PFSK-1 (cell line): ENCODE measurements at regions not wholly inside any gene's neighbourhood (a gene's known extent, or its start where the extent isn't known, plus 50 kb on each side); places are given as distances from the start of the nearest gene placed in this dataset.

Experiments used
- POLR2AphosphoS5 ChIP-seq: IDR thresholded peaks from 2 replicates; pipeline ENCODE4 v1.6.1; 2012; ENCODE audit warnings: low read depth, mild to moderate bottlenecking, control low read depth, low read length, moderate library complexity
- REST ChIP-seq, 2 experiments: IDR thresholded peaks; 2 replicates each; pipeline versions ENCODE4 v1.6.1 to v1.8.0; 2011 to 2012; ENCODE audit warnings: low read depth in 2 of 2, low read length in 2 of 2, control low read depth in 1 of 2, inconsistent platforms in 1 of 2, mild to moderate bottlenecking in 1 of 2, moderate library complexity in 1 of 2; ENCODE audit not compliant: insufficient read depth in 1 of 2
- SIN3A ChIP-seq: IDR thresholded peaks from 2 replicates; pipeline ENCODE4 v1.6.1; 2012; ENCODE audit warnings: mild to moderate bottlenecking, low read length, moderate library complexity, borderline replicate concordance; ENCODE audit not compliant: insufficient read depth
- TAF1 ChIP-seq: IDR thresholded peaks from 2 replicates; pipeline ENCODE4 v1.6.1; 2012; ENCODE audit warnings: low read length, control low read depth, borderline replicate concordance; ENCODE audit not compliant: insufficient read depth

GRCh38 chr1:229186373-229187056 lies 84.4 kb upstream of the RAB4A start:
- TF ChIP-seq POLR2AphosphoS5 (no peak), TAF1 (no peak), REST (IDR thresholded peaks at IDR 0.05; ENCODE audit: insufficient read depth in 1 of 2, low read depth in 2 of 2, low read length in 2 of 2) (no peak), SIN3A (no peak)
